VCaP (cell line): ENCODE measurements at regions not wholly inside any gene's neighbourhood (a gene's known extent, or its start where the extent isn't known, plus 50 kb on each side); places are given as distances from the start of the nearest gene placed in this dataset.

ENCODE experiments used
- H3K27ac ChIP-seq: fragments of 450-650 bp; 2 replicates; pipeline ENCODE4 v1.5.1; 2017
- CTCF ChIP-seq: fragments of 450-650 bp; conservative IDR thresholded peaks from 2 replicates; pipeline ENCODE4 v1.5.1; 2017; ENCODE audit warnings: mild to moderate bottlenecking, moderate library complexity

- no peak overlapping the region for H3K27ac ChIP-seq
- no peak for TF ChIP-seq CTCF
Measured at GRCh38 chr4:20119141-20119540, 132.6 kb upstream of the SLIT2 start.

GRCh38 chr4:20109391-20109790, 142.3 kb upstream of the SLIT2 start:
- no peak overlapping the region for H3K27ac ChIP-seq
- TF ChIP-seq CTCF = no peak

- no peak for TF ChIP-seq CTCF
Measured at GRCh38 chr4:20106921-20107320, 144.8 kb upstream of the SLIT2 start.

GRCh38 chr4:20101831-20102230, 149.9 kb upstream of the SLIT2 start:
- no peak for TF ChIP-seq CTCF
- no peak overlapping the region for H3K27ac ChIP-seq

More at GRCh38 chr4:20106921-20107320, 144.8 kb upstream of the SLIT2 start:
- no peak overlapping the region for H3K27ac ChIP-seq

- no peak overlapping the region for H3K27ac ChIP-seq
- TF ChIP-seq CTCF = no peak
Measured at GRCh38 chr4:20096911-20097310, 154.8 kb upstream of the SLIT2 start.

- H3K27ac ChIP-seq = no peak overlapping the region
- no peak for TF ChIP-seq CTCF
Measured at GRCh38 chr4:20095805-20096541, 155.7 kb upstream of the SLIT2 start.

- no peak overlapping the region for H3K27ac ChIP-seq
- no peak for TF ChIP-seq CTCF
Measured at GRCh38 chr4:20091781-20092180, 159.9 kb upstream of the SLIT2 start.
